ENCODE measurements at regions not wholly inside any gene's neighbourhood (a gene's known extent, or its start where the extent isn't known, plus 50 kb on each side); places are given as distances from the start of the nearest gene placed in this dataset.

DNA sequence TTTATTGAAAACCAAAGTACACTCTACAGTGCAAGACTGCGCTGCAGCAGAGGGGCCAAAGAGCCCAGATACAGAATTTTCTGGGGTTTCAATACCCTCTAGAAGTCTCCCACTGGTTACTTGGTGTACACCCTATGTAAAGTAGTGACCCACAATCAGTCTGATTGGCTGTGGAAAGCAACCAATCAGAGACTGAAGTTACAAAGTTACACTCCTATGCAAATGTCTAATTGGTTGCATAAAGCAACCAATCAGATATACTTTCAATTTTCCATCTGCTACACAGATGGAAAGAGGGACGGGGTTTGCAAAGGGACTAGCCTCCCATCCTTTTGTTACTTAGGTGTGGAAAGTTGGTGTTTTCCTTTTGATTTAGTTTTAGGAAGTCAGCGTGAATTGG is 198.9 kb upstream of the SH3BP4 start:
- no peak overlapping the region for H3K4me3 ChIP-seq (ENCODE audit: low read depth in 1 of 2, low read length in 2 of 2)
- no peaks in the 10 kb centered on the region for H3K4me1 ChIP-seq (ENCODE audit: insufficient read depth, low read length)
- H3K36me3 ChIP-seq (ENCODE audit: insufficient read depth, low read length): no peaks in the 10 kb centered on the region
- H3K9ac ChIP-seq (ENCODE audit: low read length): no peak overlapping the region
- H3K9me3 ChIP-seq (ENCODE audit: low read length): no peaks in the 10 kb centered on the region
- no peaks in the 10 kb centered on the region for H3K27me3 ChIP-seq (ENCODE audit: control insufficient read depth in 1 of 2, insufficient read depth in 2 of 2, low read length in 2 of 2)
- H3K27ac ChIP-seq (ENCODE audit: low read depth, low read length): no peak overlapping the region

DNA sequence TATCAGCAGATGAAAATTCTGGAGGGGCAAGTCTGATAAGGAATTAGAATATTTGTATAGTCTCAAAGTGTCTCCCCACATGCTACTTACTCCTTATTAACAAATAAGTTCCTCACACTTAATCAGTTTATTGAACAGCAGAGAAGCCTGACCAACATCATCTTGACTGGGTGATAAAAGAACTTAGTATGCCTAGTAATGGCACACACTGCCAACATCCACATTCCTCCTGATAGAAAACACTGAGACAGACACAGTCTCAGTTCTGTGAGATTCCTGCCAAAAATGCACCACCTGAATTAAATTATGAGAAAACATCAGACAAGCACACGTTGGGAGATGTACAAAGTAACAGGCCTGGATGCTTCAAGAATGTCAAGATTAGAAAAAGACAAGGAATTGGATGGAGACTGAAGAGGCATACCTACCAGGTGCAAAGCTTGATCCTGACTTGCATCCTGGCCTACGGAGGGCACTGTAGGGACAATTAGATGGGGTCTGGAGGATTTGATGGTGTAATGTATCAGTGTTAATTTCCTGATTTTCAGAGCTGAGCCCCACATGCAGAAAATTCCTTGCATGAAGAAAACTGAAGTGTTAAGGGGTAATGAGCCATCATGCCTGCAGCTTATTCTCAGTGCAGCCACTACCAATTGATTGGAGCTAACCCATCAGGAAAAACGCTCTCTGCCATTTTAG is 200.4 kb upstream of the SH3BP4 start:
- Histone ChIP-seq H3K4me3 (ENCODE audit: low read depth in 1 of 2, low read length in 2 of 2) (no peak overlapping the region), H3K4me1 (ENCODE audit: insufficient read depth, low read length) (no peaks in the 10 kb centered on the region), H3K9ac (ENCODE audit: low read length) (no peak overlapping the region), H3K36me3 (ENCODE audit: insufficient read depth, low read length) (no peaks in the 10 kb centered on the region), H3K9me3 (ENCODE audit: low read length) (no peaks in the 10 kb centered on the region), H3K27me3 (ENCODE audit: control insufficient read depth in 1 of 2, insufficient read depth in 2 of 2, low read length in 2 of 2) (no peaks in the 10 kb centered on the region), H3K27ac (ENCODE audit: low read depth, low read length) (no peak overlapping the region)

DNA sequence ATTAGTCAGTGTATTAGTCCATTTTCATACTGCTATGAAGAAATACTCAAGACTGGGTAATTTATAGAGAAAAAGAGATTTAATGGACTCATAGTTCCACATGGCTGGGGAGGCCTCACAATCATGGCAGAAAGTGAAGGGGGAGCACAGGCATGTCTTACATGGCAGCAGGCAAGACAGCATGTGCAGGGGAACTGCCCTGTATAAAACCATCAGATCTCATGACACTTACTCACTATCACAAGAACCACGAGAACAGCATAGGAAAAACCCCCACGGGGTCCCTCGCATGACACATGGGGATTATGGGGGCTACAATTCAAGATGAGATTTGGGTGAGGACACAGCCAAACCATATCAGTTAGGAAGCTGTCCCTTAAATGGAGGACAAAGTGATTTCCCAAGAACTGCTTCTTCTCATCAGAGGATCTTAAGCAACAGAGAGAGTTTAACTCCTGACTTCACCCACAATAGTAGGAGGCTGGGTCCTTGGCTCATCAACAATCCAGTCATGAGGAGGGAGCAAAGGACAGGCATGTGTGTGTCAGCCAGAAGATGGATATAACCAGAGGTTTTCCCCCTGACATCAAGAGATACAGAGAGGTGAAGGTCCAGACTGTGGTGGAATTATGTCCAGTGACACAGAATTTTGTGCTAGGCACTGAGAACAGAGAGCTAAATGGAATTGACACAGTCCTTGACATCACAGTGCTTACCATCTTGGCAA is 203.8 kb upstream of the SH3BP4 start:
- Histone ChIP-seq H3K4me3 (ENCODE audit: low read depth in 1 of 2, low read length in 2 of 2) (no peak overlapping the region), H3K4me1 (ENCODE audit: insufficient read depth, low read length) (no peaks in the 10 kb centered on the region), H3K9me3 (ENCODE audit: low read length) (no peaks in the 10 kb centered on the region)

DNA sequence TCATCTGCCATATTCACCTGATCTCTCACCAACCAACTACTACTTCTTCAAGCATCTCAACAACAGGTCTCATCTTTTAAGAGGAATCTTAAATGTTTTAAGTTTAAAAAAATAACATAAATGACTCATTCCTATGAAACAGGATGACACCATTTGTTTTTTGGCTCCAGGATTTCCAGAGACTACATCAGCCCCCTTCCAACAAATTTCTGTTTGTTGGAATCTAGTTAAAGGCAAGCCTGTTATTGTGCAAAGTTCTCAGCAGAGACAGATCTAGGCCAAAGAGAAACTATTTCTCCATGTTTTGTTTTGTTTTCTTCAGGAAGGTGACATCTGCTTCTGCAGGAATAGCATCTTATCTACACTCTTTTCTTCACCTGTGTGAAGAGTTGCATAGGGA is 204.8 kb upstream of the SH3BP4 start:
- H3K4me3 ChIP-seq (ENCODE audit: low read depth in 1 of 2, low read length in 2 of 2): no peak overlapping the region
- no peak overlapping the region for H3K9ac ChIP-seq (ENCODE audit: low read length)
- H3K4me1 ChIP-seq (ENCODE audit: insufficient read depth, low read length): no peaks in the 10 kb centered on the region
- no peaks in the 10 kb centered on the region for H3K27me3 ChIP-seq (ENCODE audit: control insufficient read depth in 1 of 2, insufficient read depth in 2 of 2, low read length in 2 of 2)
- H3K27ac ChIP-seq (ENCODE audit: low read depth, low read length): no peak overlapping the region
- H3K36me3 ChIP-seq (ENCODE audit: insufficient read depth, low read length): no peaks in the 10 kb centered on the region
- H3K9me3 ChIP-seq (ENCODE audit: low read length): no peaks in the 10 kb centered on the region

More for the DNA sequence above, 203.8 kb upstream of the SH3BP4 start:
- Histone ChIP-seq H3K9ac (ENCODE audit: low read length) (no peak overlapping the region), H3K27ac (ENCODE audit: low read depth, low read length) (no peak overlapping the region), H3K27me3 (ENCODE audit: control insufficient read depth in 1 of 2, insufficient read depth in 2 of 2, low read length in 2 of 2) (no peaks in the 10 kb centered on the region), H3K36me3 (ENCODE audit: insufficient read depth, low read length) (no peaks in the 10 kb centered on the region)

DNA sequence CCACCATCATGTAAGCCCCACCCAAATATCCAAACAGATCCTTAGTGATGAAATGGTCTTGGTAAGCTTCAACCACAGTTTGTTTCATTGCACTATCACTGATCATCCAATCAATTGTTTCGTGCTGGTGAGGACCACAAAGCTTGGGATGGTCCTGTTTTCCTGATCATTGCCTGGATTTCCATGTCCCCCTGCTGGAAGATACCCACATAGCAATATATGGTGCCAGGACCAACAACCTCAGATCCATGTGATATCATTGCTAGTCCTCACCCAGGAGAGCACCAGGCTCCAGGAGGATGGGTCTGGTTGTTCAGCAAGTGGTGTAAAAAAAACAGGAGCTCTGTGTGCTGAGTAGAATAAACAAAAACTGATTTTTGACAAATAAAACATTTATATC is 206.5 kb upstream of the SH3BP4 start:
- Histone ChIP-seq H3K9me3 (ENCODE audit: low read length) (no peaks in the 10 kb centered on the region), H3K36me3 (ENCODE audit: insufficient read depth, low read length) (no peaks in the 10 kb centered on the region), H3K27ac (ENCODE audit: low read depth, low read length) (no peak overlapping the region), H3K4me3 (ENCODE audit: low read depth in 1 of 2, low read length in 2 of 2) (no peak overlapping the region), H3K27me3 (ENCODE audit: control insufficient read depth in 1 of 2, insufficient read depth in 2 of 2, low read length in 2 of 2) (no peaks in the 10 kb centered on the region), H3K4me1 (ENCODE audit: insufficient read depth, low read length) (no peaks in the 10 kb centered on the region), H3K9ac (ENCODE audit: low read length) (no peak overlapping the region)

DNA sequence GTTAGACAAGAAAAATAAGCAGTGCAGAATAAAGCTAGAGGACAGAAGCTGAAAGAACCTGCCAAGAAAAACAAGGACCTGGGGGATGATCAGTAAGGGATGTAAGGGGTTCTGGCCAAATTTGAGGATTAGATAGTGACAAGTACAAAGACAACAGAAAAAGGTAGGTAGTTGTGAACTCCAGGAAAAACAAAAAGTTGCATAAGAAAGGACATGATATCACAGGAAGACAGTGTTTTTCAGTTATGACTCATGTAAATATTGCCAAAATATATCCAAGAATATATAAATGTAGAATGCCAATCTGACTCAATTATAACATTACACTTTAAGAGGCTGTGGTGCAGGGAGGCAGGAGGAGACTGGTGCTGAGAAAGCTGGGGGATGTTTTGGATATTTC is 209.8 kb upstream of the SH3BP4 start:
- H3K27ac ChIP-seq (ENCODE audit: low read depth, low read length): no peak overlapping the region
- no peak overlapping the region for H3K9ac ChIP-seq (ENCODE audit: low read length)

DNA sequence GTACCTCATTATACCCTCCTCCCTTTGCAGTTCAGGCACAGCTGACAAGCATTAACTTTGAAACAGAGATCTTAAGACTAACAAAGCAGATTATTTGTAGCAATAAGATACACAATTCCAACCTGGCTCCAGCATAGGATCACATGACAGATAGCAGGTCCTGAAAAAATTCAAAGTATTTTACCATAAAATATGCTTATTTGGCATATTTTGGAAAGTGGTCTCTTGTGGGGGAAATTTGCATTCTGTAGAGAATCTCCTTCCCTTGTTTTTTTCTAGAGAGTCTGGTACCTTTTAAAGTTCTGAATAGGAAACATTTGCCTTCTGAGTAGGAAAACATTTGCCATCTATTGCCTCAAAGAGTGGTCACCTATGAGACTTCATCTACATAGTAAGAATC is 212.8 kb upstream of the SH3BP4 start:
- H3K4me1 ChIP-seq (ENCODE audit: insufficient read depth, low read length): no peaks in the 10 kb centered on the region
- no peak overlapping the region for H3K4me3 ChIP-seq (ENCODE audit: low read depth in 1 of 2, low read length in 2 of 2)
- H3K9ac ChIP-seq (ENCODE audit: low read length): no peak overlapping the region
- H3K27me3 ChIP-seq (ENCODE audit: control insufficient read depth in 1 of 2, insufficient read depth in 2 of 2, low read length in 2 of 2): no peaks in the 10 kb centered on the region
- H3K27ac ChIP-seq (ENCODE audit: low read depth, low read length): no peak overlapping the region
- peaks cover 3% of the 10 kb centered on the region for H3K9me3 ChIP-seq (ENCODE audit: low read length)
- H3K36me3 ChIP-seq (ENCODE audit: insufficient read depth, low read length): no peaks in the 10 kb centered on the region

More for the DNA sequence above, 209.8 kb upstream of the SH3BP4 start:
- H3K4me1 ChIP-seq (ENCODE audit: insufficient read depth, low read length): no peaks in the 10 kb centered on the region
- no peaks in the 10 kb centered on the region for H3K27me3 ChIP-seq (ENCODE audit: control insufficient read depth in 1 of 2, insufficient read depth in 2 of 2, low read length in 2 of 2)
- H3K36me3 ChIP-seq (ENCODE audit: insufficient read depth, low read length): no peaks in the 10 kb centered on the region
- H3K9me3 ChIP-seq (ENCODE audit: low read length): no peaks in the 10 kb centered on the region
- no peak overlapping the region for H3K4me3 ChIP-seq (ENCODE audit: low read depth in 1 of 2, low read length in 2 of 2)

DNA sequence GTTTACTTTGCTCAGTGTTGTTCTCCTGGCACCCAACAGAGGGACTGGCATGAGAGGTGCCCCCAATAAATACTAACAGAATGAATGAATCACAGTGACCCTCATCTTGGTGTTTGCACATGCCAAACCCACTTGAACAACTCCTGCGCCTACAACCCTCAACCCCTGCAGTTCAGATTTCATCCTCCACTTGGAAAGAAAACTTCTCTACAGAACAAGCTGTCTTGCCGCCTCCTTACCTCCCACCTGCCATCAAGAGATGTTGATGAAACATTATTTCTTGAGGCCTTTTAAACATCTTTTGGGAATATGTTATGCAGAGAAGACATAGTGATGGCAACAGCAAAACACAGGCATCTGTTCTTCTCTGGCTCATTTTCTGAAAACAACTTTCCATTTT is 216.0 kb upstream of the SH3BP4 start:
- H3K4me1 ChIP-seq (ENCODE audit: insufficient read depth, low read length): no peaks in the 10 kb centered on the region
- H3K9ac ChIP-seq (ENCODE audit: low read length): no peak overlapping the region

DNA sequence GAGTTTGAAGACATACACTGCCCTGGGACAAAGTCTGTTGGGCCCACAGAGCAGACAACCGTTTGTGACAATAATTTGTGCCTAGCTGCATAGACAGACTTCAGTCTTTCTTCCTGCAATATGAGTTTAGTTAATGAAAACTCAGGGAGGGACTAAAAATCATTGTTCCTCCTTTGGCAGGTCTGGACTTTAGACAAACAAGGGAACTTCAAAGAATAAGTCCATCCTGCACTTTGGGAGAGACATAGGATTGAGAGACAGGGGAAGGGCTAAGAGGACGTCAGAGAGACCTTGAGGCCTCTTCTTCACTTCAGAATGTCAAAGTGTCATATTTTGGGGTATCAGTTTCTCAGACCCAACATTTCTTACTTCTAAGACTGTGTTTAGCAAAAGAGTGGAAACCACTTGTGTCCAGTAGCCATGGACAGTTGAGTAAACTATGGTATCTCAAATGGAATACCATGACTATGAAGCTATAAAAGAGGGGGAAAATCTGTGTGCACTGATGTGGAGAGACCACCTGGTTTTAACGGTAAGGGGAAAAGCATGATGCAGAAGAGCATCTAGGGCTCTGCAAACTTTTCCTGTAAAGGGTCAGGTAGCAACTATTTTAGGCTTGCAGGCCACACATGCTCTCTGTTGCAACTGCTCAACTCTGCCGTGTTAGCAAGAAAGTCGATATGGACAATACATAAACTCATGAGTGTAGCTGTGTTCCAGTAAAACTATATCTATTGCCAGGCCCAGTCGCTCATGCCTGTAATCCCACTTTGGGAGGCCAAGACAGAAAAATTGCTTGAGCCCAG is 217.8 kb upstream of the SH3BP4 start:
- Histone ChIP-seq H3K27ac (ENCODE audit: low read depth, low read length) (no peak overlapping the region), H3K9ac (ENCODE audit: low read length) (no peak overlapping the region), H3K36me3 (ENCODE audit: insufficient read depth, low read length) (no peaks in the 10 kb centered on the region), H3K4me1 (ENCODE audit: insufficient read depth, low read length) (no peaks in the 10 kb centered on the region), H3K27me3 (ENCODE audit: control insufficient read depth in 1 of 2, insufficient read depth in 2 of 2, low read length in 2 of 2) (no peaks in the 10 kb centered on the region), H3K9me3 (ENCODE audit: low read length) (peaks cover 3% of the 10 kb centered on the region), H3K4me3 (ENCODE audit: low read depth in 1 of 2, low read length in 2 of 2) (no peak overlapping the region)

More for the DNA sequence above, 216.0 kb upstream of the SH3BP4 start:
- Histone ChIP-seq H3K4me3 (ENCODE audit: low read depth in 1 of 2, low read length in 2 of 2) (no peak overlapping the region), H3K27ac (ENCODE audit: low read depth, low read length) (no peak overlapping the region), H3K27me3 (ENCODE audit: control insufficient read depth in 1 of 2, insufficient read depth in 2 of 2, low read length in 2 of 2) (no peaks in the 10 kb centered on the region), H3K36me3 (ENCODE audit: insufficient read depth, low read length) (no peaks in the 10 kb centered on the region), H3K9me3 (ENCODE audit: low read length) (peaks cover 3% of the 10 kb centered on the region)

DNA sequence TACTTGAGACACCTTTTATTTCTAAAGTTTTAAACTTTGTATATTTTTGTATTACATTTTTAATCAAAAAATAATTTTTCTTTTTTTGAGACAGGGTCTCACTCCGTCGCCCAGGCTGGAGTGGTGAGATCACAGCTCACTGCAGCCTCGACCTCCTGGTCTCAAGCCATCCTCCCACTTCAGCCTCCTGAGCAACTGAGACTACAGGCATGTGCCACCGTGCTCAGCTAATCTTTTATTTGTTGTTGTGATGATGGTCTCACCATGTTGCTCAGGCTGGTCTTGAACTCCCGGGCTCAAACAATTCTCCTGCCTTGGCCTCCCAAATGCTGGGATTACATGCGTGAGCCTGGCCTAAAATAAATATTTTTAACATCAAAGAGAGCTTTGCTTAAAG is 218.7 kb upstream of the SH3BP4 start:
- Histone ChIP-seq H3K4me1 (ENCODE audit: insufficient read depth, low read length) (no peaks in the 10 kb centered on the region), H3K36me3 (ENCODE audit: insufficient read depth, low read length) (no peaks in the 10 kb centered on the region), H3K9me3 (ENCODE audit: low read length) (peaks cover 3% of the 10 kb centered on the region), H3K27ac (ENCODE audit: low read depth, low read length) (no peak overlapping the region), H3K27me3 (ENCODE audit: control insufficient read depth in 1 of 2, insufficient read depth in 2 of 2, low read length in 2 of 2) (no peaks in the 10 kb centered on the region), H3K9ac (ENCODE audit: low read length) (no peak overlapping the region), H3K4me3 (ENCODE audit: low read depth in 1 of 2, low read length in 2 of 2) (no peak overlapping the region)

DNA sequence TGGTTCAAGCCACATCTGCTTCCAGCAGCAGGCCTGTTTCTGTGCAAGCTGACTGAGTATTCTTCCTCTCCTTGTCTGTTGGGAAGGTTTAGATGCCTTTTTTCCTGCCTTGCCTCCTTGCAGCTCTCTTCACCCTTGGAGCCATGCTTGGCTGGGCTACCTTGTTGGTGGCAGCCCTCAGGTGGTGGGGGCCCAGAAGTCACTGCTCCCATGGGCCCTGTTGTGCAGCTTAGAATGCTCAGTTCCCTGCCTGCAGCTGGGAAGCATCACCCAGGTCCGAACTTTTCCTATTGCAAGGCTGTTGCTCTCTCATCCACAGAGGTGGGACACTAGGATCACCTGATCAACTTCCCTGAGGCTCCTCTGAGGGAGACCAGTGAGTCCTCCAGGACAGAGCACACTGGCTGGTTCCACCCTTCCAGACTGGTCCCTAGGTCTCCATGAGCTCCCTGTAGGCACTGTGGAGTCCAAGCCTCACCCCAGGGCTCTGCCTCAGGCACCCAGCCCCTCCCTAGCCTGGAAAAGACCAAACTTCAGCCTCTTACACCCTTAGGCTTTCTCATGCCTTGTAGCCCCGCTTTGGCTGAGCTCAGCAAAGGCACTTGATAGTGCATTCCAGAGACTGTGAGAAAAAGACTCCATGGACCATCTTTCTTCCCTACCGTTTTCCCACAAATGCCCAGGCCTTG is 219.3 kb upstream of the SH3BP4 start:
- no peaks in the 10 kb centered on the region for H3K4me1 ChIP-seq (ENCODE audit: insufficient read depth, low read length)
- no peak overlapping the region for H3K9ac ChIP-seq (ENCODE audit: low read length)

More for the DNA sequence above, 219.3 kb upstream of the SH3BP4 start:
- Histone ChIP-seq H3K9me3 (ENCODE audit: low read length) (peaks cover 3% of the 10 kb centered on the region), H3K27me3 (ENCODE audit: control insufficient read depth in 1 of 2, insufficient read depth in 2 of 2, low read length in 2 of 2) (no peaks in the 10 kb centered on the region), H3K36me3 (ENCODE audit: insufficient read depth, low read length) (no peaks in the 10 kb centered on the region), H3K4me3 (ENCODE audit: low read depth in 1 of 2, low read length in 2 of 2) (no peak overlapping the region), H3K27ac (ENCODE audit: low read depth, low read length) (no peak overlapping the region)
